Parathyroid adenoma (tissue), 2 donors: ENCODE measurements at regions not wholly inside any gene's neighbourhood (a gene's known extent, or its start where the extent isn't known, plus 50 kb on each side); places are given as distances from the start of the nearest gene placed in this dataset.
"Not testable (repeated sequence)": the region's sequence is repeated elsewhere in the genome, so short reads cannot be mapped to it uniquely, and the experiment has no call there.

Experiments used
- H2AFZ ChIP-seq: fragments of 300-600 bp; sonication (generic); one replicate; pipeline ENCODE4 v1.7.0; 2017; ENCODE audit warnings: antibody characterized with exemption, mild to moderate bottlenecking
- H3K27ac ChIP-seq: fragments of 300-600 bp; sonication (generic); one replicate; pipeline ENCODE4 v1.7.0; 2017
- H3K27me3 ChIP-seq: fragments of 300-600 bp; sonication (generic); one replicate; pipeline ENCODE4 v1.7.0; 2017; ENCODE audit warnings: low read length; ENCODE audit not compliant: control insufficient read depth, insufficient read depth
- H3K36me3 ChIP-seq: fragments of 300-600 bp; sonication (generic); one replicate; pipeline ENCODE4 v1.7.0; 2017; ENCODE audit warnings: low read length; ENCODE audit not compliant: control insufficient read depth, insufficient read depth
- H3K4me1 ChIP-seq: fragments of 300-600 bp; sonication (generic); one replicate; pipeline ENCODE4 v1.7.0; 2017; ENCODE audit warnings: control low read depth
- H3K4me2 ChIP-seq: fragments of 300-600 bp; sonication (generic); one replicate; pipeline ENCODE4 v1.7.0; 2017; ENCODE audit warnings: low read length
- H3K4me3 ChIP-seq: fragments of 300-600 bp; sonication (generic); one replicate; pipeline ENCODE4 v1.7.0; 2017; ENCODE audit warnings: low read depth, low read length
- H3K79me2 ChIP-seq: fragments of 300-600 bp; sonication (generic); one replicate; pipeline ENCODE4 v1.7.0; 2017; ENCODE audit warnings: control low read depth
- H3K9ac ChIP-seq: fragments of 300-600 bp; sonication (generic); one replicate; pipeline ENCODE4 v1.7.0; 2017; ENCODE audit warnings: mild to moderate bottlenecking
- H3K9me3 ChIP-seq: fragments of 300-600 bp; sonication (generic); one replicate; pipeline ENCODE4 v1.7.0; 2017; ENCODE audit warnings: low read length; ENCODE audit not compliant: control insufficient read depth
- TF ChIP-seq, protein P1 (sequence below): fragments of 300-600 bp; sonication (generic); IDR thresholded peaks from one replicate; pipeline ENCODE4 v1.7.0; 2017; ENCODE audit warnings: antibody characterized with exemption, mild to moderate bottlenecking
- donor health status: primary hyperparathyroidism.

DNA sequence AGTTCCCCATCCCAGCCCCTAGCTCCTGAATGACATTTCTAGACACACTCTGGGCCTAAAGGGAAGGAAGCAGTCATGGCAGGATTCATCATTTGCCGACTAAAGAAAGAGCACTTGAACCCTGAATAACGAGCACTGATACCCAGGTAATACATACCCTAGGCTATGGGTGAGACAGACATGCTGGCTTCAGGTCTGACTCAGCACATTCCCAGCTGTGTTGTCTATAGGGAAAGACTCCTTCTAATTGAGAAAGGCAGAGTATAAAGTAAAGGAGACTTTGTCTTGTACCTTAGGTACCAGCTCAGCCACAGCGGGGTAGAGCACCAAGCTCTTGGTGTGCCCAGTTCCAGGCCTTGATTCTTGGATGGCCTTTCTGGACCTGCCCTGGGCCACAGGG is 870.5 kb downstream of the PDCD6IP start:
- no peaks in the 10 kb centered on the region for H3K4me1 ChIP-seq
- H3K4me2 ChIP-seq, result no peak overlapping the region
- H3K79me2 ChIP-seq, result no peaks in the 10 kb centered on the region
- H2AFZ ChIP-seq, result no peak overlapping the region
- H3K36me3 ChIP-seq, result no peaks in the 10 kb centered on the region
- H3K9ac ChIP-seq, result no peak overlapping the region
- H3K9me3 ChIP-seq, result no peaks in the 10 kb centered on the region
- no peak overlapping the region for H3K27ac ChIP-seq
- no peaks in the 10 kb centered on the region for H3K27me3 ChIP-seq
- H3K4me3 ChIP-seq, result no peak overlapping the region
- TF ChIP-seq, protein P1, sequence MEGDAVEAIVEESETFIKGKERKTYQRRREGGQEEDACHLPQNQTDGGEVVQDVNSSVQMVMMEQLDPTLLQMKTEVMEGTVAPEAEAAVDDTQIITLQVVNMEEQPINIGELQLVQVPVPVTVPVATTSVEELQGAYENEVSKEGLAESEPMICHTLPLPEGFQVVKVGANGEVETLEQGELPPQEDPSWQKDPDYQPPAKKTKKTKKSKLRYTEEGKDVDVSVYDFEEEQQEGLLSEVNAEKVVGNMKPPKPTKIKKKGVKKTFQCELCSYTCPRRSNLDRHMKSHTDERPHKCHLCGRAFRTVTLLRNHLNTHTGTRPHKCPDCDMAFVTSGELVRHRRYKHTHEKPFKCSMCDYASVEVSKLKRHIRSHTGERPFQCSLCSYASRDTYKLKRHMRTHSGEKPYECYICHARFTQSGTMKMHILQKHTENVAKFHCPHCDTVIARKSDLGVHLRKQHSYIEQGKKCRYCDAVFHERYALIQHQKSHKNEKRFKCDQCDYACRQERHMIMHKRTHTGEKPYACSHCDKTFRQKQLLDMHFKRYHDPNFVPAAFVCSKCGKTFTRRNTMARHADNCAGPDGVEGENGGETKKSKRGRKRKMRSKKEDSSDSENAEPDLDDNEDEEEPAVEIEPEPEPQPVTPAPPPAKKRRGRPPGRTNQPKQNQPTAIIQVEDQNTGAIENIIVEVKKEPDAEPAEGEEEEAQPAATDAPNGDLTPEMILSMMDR, result no peak

DNA sequence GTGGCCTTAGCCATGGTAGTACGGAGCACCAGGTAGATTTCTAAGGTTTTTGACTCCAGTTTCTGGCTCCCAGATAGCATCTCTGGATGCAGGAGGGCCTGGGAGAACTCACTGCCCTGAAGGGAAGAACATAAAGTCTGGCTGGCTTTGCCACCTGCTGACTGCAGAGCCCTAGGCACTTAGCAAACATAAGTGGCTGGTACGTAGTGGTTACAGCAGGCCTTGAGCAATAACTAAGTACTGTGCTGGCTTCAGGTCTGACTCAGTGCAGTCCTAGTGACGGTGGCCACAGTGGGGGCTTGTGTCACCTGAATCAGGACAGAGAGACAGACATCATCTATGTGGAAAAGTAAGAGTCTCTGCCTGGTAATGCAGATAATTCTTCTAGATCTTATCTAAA is 871.1 kb downstream of the PDCD6IP start:
- no peak overlapping the region for H3K9ac ChIP-seq
- H3K4me1 ChIP-seq, result no peaks in the 10 kb centered on the region
- no peaks in the 10 kb centered on the region for H3K79me2 ChIP-seq
- no peak overlapping the region for H3K4me2 ChIP-seq
- H3K36me3 ChIP-seq, result no peaks in the 10 kb centered on the region
- no peak overlapping the region for H3K4me3 ChIP-seq
- H3K27me3 ChIP-seq, result no peaks in the 10 kb centered on the region
- TF ChIP-seq, protein P1, result no peak
- H3K9me3 ChIP-seq, result no peaks in the 10 kb centered on the region
- no peak overlapping the region for H3K27ac ChIP-seq
- no peak overlapping the region for H2AFZ ChIP-seq

DNA sequence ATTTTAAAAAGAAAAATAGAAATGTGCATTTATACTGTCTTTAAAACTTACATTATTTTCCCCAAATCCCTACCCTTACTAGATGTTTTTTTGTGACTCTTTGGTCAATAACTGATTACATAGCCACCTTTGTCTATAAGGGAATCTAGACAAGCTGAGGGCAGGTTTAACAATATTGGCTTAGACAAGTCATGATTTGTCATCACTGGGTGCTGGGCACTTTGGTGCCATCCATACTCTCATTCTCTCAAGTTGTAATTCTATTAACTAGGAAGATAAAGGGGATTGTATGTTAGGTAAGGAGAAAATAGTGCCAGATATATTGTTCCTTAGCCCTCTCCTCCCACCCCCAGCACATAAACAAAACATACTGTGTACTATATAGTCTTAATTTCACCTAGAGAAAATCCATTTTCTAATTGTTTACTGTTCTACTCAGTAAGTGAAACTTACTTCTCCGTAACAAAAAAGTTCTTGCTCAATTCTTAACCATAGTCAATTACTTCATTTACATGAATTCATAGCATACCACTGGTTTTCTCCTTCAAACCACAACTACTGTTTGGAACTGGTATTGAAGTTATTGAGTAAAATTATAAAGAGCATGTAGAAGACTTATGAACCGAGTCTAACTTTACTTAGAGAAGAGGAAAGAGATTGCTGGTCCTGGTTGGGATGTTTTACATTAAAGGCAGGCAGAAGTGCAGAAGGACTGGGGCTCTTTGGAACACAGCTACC is 877.1 kb downstream of the PDCD6IP start:
- H3K9me3 ChIP-seq, result no peaks in the 10 kb centered on the region
- H3K27me3 ChIP-seq, result no peaks in the 10 kb centered on the region
- TF ChIP-seq, protein P1, result no peak
- no peak overlapping the region for H2AFZ ChIP-seq
- H3K79me2 ChIP-seq, result no peaks in the 10 kb centered on the region
- H3K4me2 ChIP-seq, result no peak overlapping the region
- H3K27ac ChIP-seq, result no peak overlapping the region
- H3K4me1 ChIP-seq, result no peaks in the 10 kb centered on the region
- no peak overlapping the region for H3K9ac ChIP-seq
- H3K36me3 ChIP-seq, result no peaks in the 10 kb centered on the region
- H3K4me3 ChIP-seq, result no peak overlapping the region

DNA sequence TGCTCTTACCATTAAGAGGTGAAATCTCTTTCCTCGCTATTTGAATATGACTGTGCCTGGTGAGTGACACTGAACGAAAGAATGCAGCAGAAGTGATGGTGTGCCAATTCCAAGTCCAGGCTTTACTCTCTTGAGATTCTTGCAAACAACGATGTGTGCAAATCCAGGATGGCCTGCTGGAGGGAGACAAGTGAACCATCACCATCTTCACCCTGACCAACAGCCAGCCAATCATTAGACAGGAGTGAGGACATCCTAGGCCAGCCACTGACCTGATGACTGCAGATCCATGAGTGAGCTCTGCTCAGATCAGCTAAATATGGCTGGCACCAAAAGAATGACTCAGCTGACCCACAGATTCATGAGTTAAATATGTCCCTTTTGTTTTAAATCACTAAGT is 878.0 kb downstream of the PDCD6IP start:
- Histone ChIP-seq H3K27ac (no peak overlapping the region), H3K4me3 (no peak overlapping the region)
- TF ChIP-seq, protein P1, result no peak

DNA sequence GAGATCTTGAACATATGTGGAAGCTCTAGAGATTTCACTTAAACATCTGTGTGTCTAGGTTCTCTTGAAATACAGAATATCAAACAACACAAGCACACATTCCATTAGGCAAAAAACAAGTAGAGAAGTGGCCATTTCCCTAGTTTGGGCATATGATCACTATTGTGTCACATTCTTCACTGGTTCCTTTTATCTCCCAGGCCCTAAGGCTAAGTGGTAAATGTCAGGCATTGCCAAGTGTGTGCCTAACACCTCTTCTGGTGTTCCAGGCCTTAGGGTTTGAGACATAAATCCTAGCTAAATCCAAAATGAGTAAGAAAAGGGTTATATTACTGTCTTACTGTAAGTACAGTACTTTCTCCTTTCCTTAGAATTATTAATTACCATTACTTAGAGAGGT is 880.1 kb downstream of the PDCD6IP start:
- Histone ChIP-seq H3K79me2 (no peaks in the 10 kb centered on the region), H3K36me3 (no peaks in the 10 kb centered on the region), H3K9ac (no peak overlapping the region), H3K4me1 (no peaks in the 10 kb centered on the region), H3K27ac (no peak overlapping the region), H3K9me3 (no peaks in the 10 kb centered on the region), H3K27me3 (no peaks in the 10 kb centered on the region), H2AFZ (no peak overlapping the region), H3K4me2 (no peak overlapping the region), H3K4me3 (no peak overlapping the region)
- TF ChIP-seq, protein P1, result no peak

More for the DNA sequence above, 878.0 kb downstream of the PDCD6IP start:
- H3K4me2 ChIP-seq, result no peak overlapping the region
- no peaks in the 10 kb centered on the region for H3K36me3 ChIP-seq
- no peaks in the 10 kb centered on the region for H3K9me3 ChIP-seq
- no peaks in the 10 kb centered on the region for H3K27me3 ChIP-seq
- H3K79me2 ChIP-seq, result no peaks in the 10 kb centered on the region
- no peak overlapping the region for H2AFZ ChIP-seq
- H3K4me1 ChIP-seq, result no peaks in the 10 kb centered on the region
- H3K9ac ChIP-seq, result no peak overlapping the region

DNA sequence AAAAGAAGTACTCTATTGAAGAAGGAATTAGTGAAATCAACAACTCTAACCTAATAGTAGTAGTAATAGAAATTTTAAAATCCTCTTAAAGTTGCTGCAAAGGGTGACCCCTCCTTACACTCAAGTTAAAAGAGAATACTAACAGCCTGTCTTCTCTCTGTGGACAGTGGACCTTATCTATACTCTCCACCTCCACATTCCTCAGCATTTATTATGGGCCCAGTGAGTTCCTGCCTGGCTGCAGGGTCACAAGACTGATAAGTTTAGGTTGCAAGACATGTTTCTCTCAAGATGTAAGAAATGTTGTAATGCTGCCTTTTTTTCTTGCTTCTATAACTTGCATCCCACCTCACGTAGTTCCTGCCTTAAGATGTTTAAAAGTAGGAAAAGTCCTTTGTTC is 880.6 kb downstream of the PDCD6IP start:
- H2AFZ ChIP-seq, H3K4me1 ChIP-seq, H3K27me3 ChIP-seq, H3K36me3 ChIP-seq, H3K9ac ChIP-seq, H3K79me2 ChIP-seq, H3K27ac ChIP-seq, H3K4me2 ChIP-seq, H3K9me3 ChIP-seq, H3K4me3 ChIP-seq: not testable (repeated sequence)
